ENCODE measurements at regions not wholly inside any gene's neighbourhood (a gene's known extent, or its start where the extent isn't known, plus 50 kb on each side); places are given as distances from the start of the nearest gene placed in this dataset.

GRCh38 chr4:15232366-15233263 is 195.2 kb upstream of the C1QTNF7 start:
- no peak overlapping the region for H3K27ac Mint-ChIP-seq
- H3K36me3 Mint-ChIP-seq, result no peaks in the 10 kb centered on the region
- peaks cover 5 to 15% (median 6%) of the 10 kb centered on the region in 3 donors for H3K4me1 Mint-ChIP-seq
- H3K4me3 Mint-ChIP-seq, result no peak overlapping the region
- H3K27me3 Mint-ChIP-seq, result no peaks in the 10 kb centered on the region
- H3K9me3 Mint-ChIP-seq, result no peaks in the 10 kb centered on the region

DNA sequence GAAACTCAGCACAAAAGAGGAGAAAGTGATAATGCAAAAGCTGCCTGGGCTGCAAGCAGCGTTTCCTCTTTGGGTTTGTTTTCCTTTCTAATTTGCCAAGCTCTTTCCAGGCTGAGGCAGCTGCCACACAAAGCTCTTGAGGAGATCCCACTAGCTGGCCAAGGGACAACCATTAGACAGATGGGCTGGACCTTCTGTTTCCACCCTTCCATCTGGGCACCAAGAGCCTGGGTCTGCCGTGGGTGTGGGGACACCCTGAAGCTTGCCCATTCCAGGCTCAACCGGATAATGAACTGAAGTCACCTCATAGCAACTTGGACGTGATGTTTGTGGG is 194.6 kb upstream of the C1QTNF7 start:
- Mint-ChIP-seq H3K27ac (no peak overlapping the region), H3K27me3 (no peaks in the 10 kb centered on the region), H3K9me3 (no peaks in the 10 kb centered on the region), H3K36me3 (no peaks in the 10 kb centered on the region), H3K4me1 (peaks cover 5 to 15% (median 6%) of the 10 kb centered on the region in 3 donors), H3K4me3 (peak overlapping the region in 2 of 4 donors; percentile 71 to 79)

DNA sequence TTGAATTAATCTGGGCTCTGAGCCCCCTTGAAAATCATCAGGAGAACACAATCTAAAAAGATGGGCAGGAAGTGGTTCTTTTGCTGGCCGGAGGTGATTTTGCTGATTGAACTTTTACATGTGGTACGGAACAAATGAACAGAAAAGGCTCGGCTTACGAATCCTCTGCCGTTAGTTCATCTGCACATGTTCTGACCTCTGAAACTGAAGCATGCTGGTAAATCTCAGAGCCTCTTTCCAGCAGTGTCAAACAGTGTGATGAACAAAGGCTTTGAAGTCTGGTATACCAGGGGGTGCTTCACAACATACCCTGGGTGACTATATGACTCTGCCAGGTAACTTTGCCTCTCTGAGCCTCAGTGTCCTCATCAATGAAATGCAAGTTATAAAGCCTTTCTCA is 194.2 kb upstream of the C1QTNF7 start:
- no peaks in the 10 kb centered on the region for H3K27me3 Mint-ChIP-seq
- H3K4me3 Mint-ChIP-seq, result peak overlapping the region in 3 of 4 donors; percentile 6 to 79 (median 71)
- no peaks in the 10 kb centered on the region for H3K9me3 Mint-ChIP-seq
- no peaks in the 10 kb centered on the region for H3K36me3 Mint-ChIP-seq
- no peak overlapping the region for H3K27ac Mint-ChIP-seq
- H3K4me1 Mint-ChIP-seq, result peaks cover 5 to 15% (median 6%) of the 10 kb centered on the region in 3 donors

DNA sequence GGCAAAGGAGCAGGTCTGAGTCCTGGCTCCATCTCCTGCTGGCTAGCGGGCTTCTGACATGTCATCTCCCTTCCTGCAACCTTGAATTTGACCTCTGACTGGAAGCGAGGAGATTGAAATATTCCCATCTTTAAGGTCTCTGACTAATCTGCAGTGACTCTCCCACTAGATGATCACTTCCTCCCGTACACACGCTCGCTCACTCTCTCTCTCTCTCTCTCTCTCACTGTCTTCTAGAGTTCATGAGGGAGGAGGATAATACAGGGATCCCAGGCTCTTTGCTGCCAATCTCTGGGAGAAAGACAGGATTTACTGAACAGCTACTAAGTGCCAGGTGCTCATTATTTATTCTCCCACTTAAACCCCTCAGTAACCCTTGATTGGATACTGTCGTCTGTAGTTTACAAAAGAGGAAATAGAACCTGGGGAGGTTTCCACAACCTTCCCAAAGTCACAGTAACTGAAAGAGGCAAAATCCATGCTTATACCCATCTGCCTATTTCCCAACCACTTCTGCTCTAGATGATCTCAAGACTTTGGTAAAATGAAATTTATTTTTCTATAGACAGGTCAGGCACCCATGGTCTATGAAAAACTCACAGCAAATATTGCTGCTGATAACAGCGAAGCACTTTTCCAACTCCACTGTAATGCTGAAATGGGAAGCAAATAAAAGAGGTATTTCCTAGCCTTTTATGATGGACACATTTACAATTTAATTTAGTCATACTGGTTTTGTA is 193.5 kb upstream of the C1QTNF7 start:
- Mint-ChIP-seq H3K27me3 (no peaks in the 10 kb centered on the region), H3K27ac (peak overlapping the region in 1 of 3 donors; percentile 74), H3K4me1 (peaks cover 5 to 15% (median 6%) of the 10 kb centered on the region in 3 donors), H3K36me3 (no peaks in the 10 kb centered on the region), H3K9me3 (no peaks in the 10 kb centered on the region), H3K4me3 (peak overlapping the region in 2 of 4 donors; percentile 21 to 65)

GRCh38 chr4:15234856-15235126 is 193.0 kb upstream of the C1QTNF7 start:
- Mint-ChIP-seq H3K36me3 (no peaks in the 10 kb centered on the region), H3K4me3 (no peak overlapping the region)

GRCh38 chr4:15235135-15235534 is 192.7 kb upstream of the C1QTNF7 start:
- Mint-ChIP-seq H3K36me3 (no peaks in the 10 kb centered on the region), H3K27ac (peak overlapping the region in 1 of 3 donors; percentile 74), H3K27me3 (no peaks in the 10 kb centered on the region), H3K4me3 (no peak overlapping the region), H3K9me3 (no peaks in the 10 kb centered on the region), H3K4me1 (peaks cover 5 to 15% (median 6%) of the 10 kb centered on the region in 3 donors)

More at GRCh38 chr4:15234856-15235126, 193.0 kb upstream of the C1QTNF7 start:
- Mint-ChIP-seq H3K27me3 (no peaks in the 10 kb centered on the region), H3K4me1 (peaks cover 5 to 15% (median 6%) of the 10 kb centered on the region in 3 donors), H3K27ac (peak overlapping the region in 1 of 3 donors; percentile 74), H3K9me3 (no peaks in the 10 kb centered on the region)

- peaks cover 5 to 13% (median 6%) of the 10 kb centered on the region in 3 donors for H3K4me1 Mint-ChIP-seq
- H3K27ac Mint-ChIP-seq, result no peak overlapping the region
- H3K4me3 Mint-ChIP-seq, result no peak overlapping the region
- H3K27me3 Mint-ChIP-seq, result no peaks in the 10 kb centered on the region
- H3K36me3 Mint-ChIP-seq, result no peaks in the 10 kb centered on the region
- H3K9me3 Mint-ChIP-seq, result no peaks in the 10 kb centered on the region
These were observed 190.1 kb upstream of the C1QTNF7 start for GRCh38 chr4:15237648-15238230.

DNA sequence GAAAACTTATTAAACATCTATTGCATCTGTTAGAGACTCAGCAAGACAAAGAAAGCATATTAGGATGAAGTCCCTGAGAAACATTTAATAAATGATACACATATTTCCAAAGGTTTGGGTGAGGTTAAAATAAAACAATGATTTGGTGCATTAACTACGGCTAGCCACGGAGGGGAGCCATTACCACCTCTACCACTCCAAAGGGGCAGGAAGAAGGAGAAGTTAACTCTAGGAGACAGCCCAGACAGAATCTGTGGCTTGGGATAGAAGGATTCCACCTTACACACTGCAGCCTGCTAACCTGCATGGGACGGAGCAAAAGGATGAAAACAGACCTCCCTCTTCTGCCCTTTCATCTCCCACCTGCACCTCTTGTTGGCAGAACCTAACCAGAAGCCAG is 189.1 kb upstream of the C1QTNF7 start:
- Mint-ChIP-seq H3K9me3 (no peaks in the 10 kb centered on the region), H3K27ac (no peak overlapping the region), H3K36me3 (no peaks in the 10 kb centered on the region), H3K4me3 (no peak overlapping the region), H3K4me1 (peaks cover 0 to 5% (median 4%) of the 10 kb centered on the region in 3 donors), H3K27me3 (no peaks in the 10 kb centered on the region)

DNA sequence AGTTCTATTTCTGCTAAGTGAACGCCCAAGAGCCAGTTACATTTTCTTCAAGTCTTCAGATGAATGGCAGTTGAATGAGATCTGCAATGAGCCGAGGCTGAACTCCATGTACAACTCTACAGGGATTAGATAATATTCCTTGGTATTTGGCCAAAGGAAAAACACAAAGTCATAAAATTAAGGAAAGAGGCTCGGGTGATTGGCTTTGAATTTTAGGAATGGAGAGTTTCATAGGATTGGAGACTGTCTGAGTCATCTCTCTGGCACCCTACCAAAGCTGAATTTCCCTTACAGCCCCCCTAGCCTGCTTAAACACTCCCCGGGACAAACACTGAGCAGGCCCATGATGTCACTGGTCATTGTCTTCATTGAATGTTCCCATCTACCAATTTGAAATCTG is 188.0 kb upstream of the C1QTNF7 start:
- H3K9me3 Mint-ChIP-seq, result no peaks in the 10 kb centered on the region
- H3K4me3 Mint-ChIP-seq, result no peak overlapping the region
- no peak overlapping the region for H3K27ac Mint-ChIP-seq
- no peaks in the 10 kb centered on the region for H3K27me3 Mint-ChIP-seq
- H3K4me1 Mint-ChIP-seq, result no peaks in the 10 kb centered on the region
- H3K36me3 Mint-ChIP-seq, result no peaks in the 10 kb centered on the region

- Mint-ChIP-seq H3K27me3 (no peaks in the 10 kb centered on the region), H3K4me1 (no peaks in the 10 kb centered on the region), H3K27ac (no peak overlapping the region), H3K36me3 (no peaks in the 10 kb centered on the region), H3K9me3 (no peaks in the 10 kb centered on the region), H3K4me3 (no peak overlapping the region)
These were observed 187.1 kb upstream of the C1QTNF7 start for GRCh38 chr4:15240764-15241163.

GRCh38 chr4:15242021-15242420 is 185.8 kb upstream of the C1QTNF7 start:
- Mint-ChIP-seq H3K27me3 (no peaks in the 10 kb centered on the region), H3K36me3 (no peaks in the 10 kb centered on the region), H3K4me3 (no peak overlapping the region), H3K4me1 (no peaks in the 10 kb centered on the region), H3K9me3 (no peaks in the 10 kb centered on the region), H3K27ac (no peak overlapping the region)

- Mint-ChIP-seq H3K4me3 (no peak overlapping the region), H3K27ac (no peak overlapping the region), H3K4me1 (no peaks in the 10 kb centered on the region), H3K36me3 (no peaks in the 10 kb centered on the region), H3K27me3 (no peaks in the 10 kb centered on the region), H3K9me3 (peaks cover 0 to 1% (median 0%) of the 10 kb centered on the region in 3 donors)
These were observed 183.5 kb upstream of the C1QTNF7 start for GRCh38 chr4:15244354-15244753.

GRCh38 chr4:15245006-15245530 is 182.8 kb upstream of the C1QTNF7 start:
- Mint-ChIP-seq H3K36me3 (no peaks in the 10 kb centered on the region), H3K4me1 (no peaks in the 10 kb centered on the region), H3K27me3 (no peaks in the 10 kb centered on the region), H3K9me3 (peaks cover 0 to 5% (median 0%) of the 10 kb centered on the region in 3 donors), H3K27ac (no peak overlapping the region), H3K4me3 (no peak overlapping the region)

DNA sequence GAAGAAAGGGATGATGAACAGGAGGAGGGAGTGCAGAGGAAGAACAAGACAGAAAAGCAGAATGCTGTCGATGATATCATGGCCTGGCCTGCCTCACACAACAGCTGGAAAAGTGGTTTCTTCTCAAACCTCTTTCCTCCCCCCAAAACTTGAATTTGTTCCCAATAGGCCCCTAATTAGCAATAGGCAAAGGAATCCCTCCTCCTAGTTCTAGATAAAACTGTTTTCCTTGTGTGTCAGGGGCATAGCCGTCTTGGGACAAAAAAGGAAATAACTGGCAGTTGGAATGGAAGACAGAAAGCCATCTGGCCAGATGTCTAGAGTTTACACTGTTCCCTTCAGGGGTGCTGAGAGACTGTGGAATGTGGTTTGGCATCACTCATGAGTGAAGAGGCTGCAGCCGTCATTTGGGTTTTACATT is 177.8 kb upstream of the C1QTNF7 start:
- no peak overlapping the region for H3K4me3 Mint-ChIP-seq

DNA sequence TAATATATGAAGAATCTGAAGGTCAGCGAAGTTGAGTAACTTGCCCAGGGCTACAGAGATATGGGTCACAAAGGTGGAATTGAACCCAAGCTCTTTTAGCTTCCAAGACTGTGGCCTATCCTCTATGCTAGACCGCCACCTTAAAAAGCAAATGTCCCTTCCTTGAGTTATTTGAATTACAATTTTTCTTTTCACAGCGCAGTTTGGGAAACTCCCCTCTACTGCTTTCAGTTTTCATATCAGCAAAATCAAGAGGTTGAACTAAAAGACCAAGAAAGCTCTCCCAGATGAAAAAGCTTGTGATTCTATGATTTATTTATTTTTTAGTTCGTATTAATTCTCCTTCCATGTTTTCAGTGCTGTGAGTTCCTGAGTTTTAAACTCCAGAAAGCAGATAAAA is 174.5 kb upstream of the C1QTNF7 start:
- no peaks in the 10 kb centered on the region for H3K36me3 Mint-ChIP-seq
- H3K27me3 Mint-ChIP-seq, result peaks cover 3% of the 10 kb centered on the region
- H3K9me3 Mint-ChIP-seq, result peaks cover 0 to 4% (median 0%) of the 10 kb centered on the region in 3 donors
- H3K27ac Mint-ChIP-seq, result no peak overlapping the region
- peak overlapping the region in 2 of 4 donors; percentile 32 to 63 for H3K4me3 Mint-ChIP-seq
- peaks cover 5 to 14% (median 7%) of the 10 kb centered on the region in 3 donors for H3K4me1 Mint-ChIP-seq

More for the DNA sequence above, 177.8 kb upstream of the C1QTNF7 start:
- H3K27ac Mint-ChIP-seq, result no peak overlapping the region
- no peaks in the 10 kb centered on the region for H3K36me3 Mint-ChIP-seq
- H3K27me3 Mint-ChIP-seq, result peaks cover 3% of the 10 kb centered on the region
- H3K4me1 Mint-ChIP-seq, result peaks cover 3 to 14% (median 5%) of the 10 kb centered on the region in 3 donors
- H3K9me3 Mint-ChIP-seq, result peaks cover 0 to 5% (median 0%) of the 10 kb centered on the region in 3 donors
